SK-N-SH (cell line): ENCODE measurements at regions not wholly inside any gene's neighbourhood (a gene's known extent, or its start where the extent isn't known, plus 50 kb on each side); places are given as distances from the start of the nearest gene placed in this dataset.

Experiments
- CTCF ChIA-PET: fragments of 300-600, 350-600 bp; formaldehyde crosslinking; extraction: SDS; loops from one replicate; lab custom pipeline; 2021; lab: Yijun Ruan, JAX
- POLR2A ChIA-PET: fragments of 350-600 bp; sonication (Branson Sonifier 250); formaldehyde crosslinking; extraction: SDS; loops from one replicate; lab custom pipeline; 2020; ENCODE audit warnings: antibody characterized with exemption, inconsistent platforms; lab: Yijun Ruan, JAX
- DNase-seq: peaks from one replicate; pipeline ENCODE4 v3.0.0; 2012
- H2AFZ ChIP-seq: fragments of 200-600 bp; sonication (generic); 2 replicates; pipeline ENCODE4 v1.8.1; 2016; ENCODE audit warnings: antibody characterized with exemption, mild to moderate bottlenecking, low read depth
- H3F3A ChIP-seq: fragments of 200-600 bp; sonication (generic); replicated peaks from 2 replicates; pipeline ENCODE3; 2016; ENCODE audit warnings: antibody characterized with exemption, mild to moderate bottlenecking; ENCODE audit not compliant: insufficient read depth
- H3K27ac ChIP-seq, 2 experiments: fragments of 200-500 bp in 1 of 2; fragments of 200-600 bp in 1 of 2; sonication (Bioruptor generic) in 1 of 2; sonication (generic), shearing (Covaris generic) in 1 of 2; 2 replicates each; pipeline versions ENCODE4 v1.5.1 to v1.6.1; 2014 to 2016; ENCODE audit warnings: low read depth in 2 of 2, inconsistent platforms in 1 of 2, low read length in 1 of 2, mild to moderate bottlenecking in 1 of 2, mixed read lengths in 1 of 2
- H3K27me3 ChIP-seq: fragments of 200-600 bp; sonication (generic), shearing (Covaris generic); 2 replicates; pipeline ENCODE4 v1.6.1; 2016; ENCODE audit warnings: mixed run types; ENCODE audit not compliant: insufficient read depth
- H3K36me3 ChIP-seq, 2 experiments: fragments of 200-500 bp in 1 of 2; fragments of 200-600 bp in 1 of 2; sonication (Bioruptor generic) in 1 of 2; sonication (generic) in 1 of 2; replicated peaks in 1 of 2; 2 replicates each; pipeline versions ENCODE3 to v1.5.1; 2014 to 2016; ENCODE audit warnings: low read length in 1 of 2, mild to moderate bottlenecking in 1 of 2; ENCODE audit not compliant: insufficient read depth in 2 of 2, control insufficient read depth in 1 of 2
- H3K4me1 ChIP-seq, 2 experiments: fragments of 200-500 bp in 1 of 2; fragments of 200-600 bp in 1 of 2; sonication (Bioruptor generic) in 1 of 2; sonication (generic), shearing (Covaris generic) in 1 of 2; 2 replicates each; pipeline versions ENCODE4 v1.5.1 to v1.6.1; 2014 to 2016; ENCODE audit warnings: low read depth in 1 of 2, low read length in 1 of 2, mixed run types in 1 of 2; ENCODE audit not compliant: insufficient read depth in 2 of 2, control insufficient read depth in 1 of 2
- H3K4me2 ChIP-seq: fragments of 200-600 bp; sonication (generic), shearing (Covaris generic); 2 replicates; pipeline ENCODE4 v1.6.1; 2017; ENCODE audit warnings: mixed run types
- H3K4me3 ChIP-seq, 2 experiments: fragments of 200-500 bp in 1 of 2; fragments of 200-600 bp in 1 of 2; sonication (Bioruptor generic) in 1 of 2; sonication (generic), shearing (Covaris generic) in 1 of 2; 2 replicates each; pipeline versions ENCODE4 v1.5.1 to v1.8.1; 2014 to 2016; ENCODE audit warnings: low read depth in 2 of 2, inconsistent platforms in 1 of 2, low read length in 1 of 2, mild to moderate bottlenecking in 1 of 2, mixed read lengths in 1 of 2, moderate library complexity in 1 of 2
- H3K79me2 ChIP-seq: fragments of 200-600 bp; sonication (generic); 2 replicates; pipeline ENCODE4 v1.8.1; 2017; ENCODE audit warnings: mild to moderate bottlenecking; ENCODE audit not compliant: insufficient read depth
- H3K9ac ChIP-seq: fragments of 200-600 bp; sonication (generic); 2 replicates; pipeline ENCODE4 v1.6.1; 2017; ENCODE audit warnings: mixed run types
- H3K9me2 ChIP-seq: fragments of 200-600 bp; sonication (generic); 2 replicates; pipeline ENCODE4 v1.6.1; 2017; ENCODE audit warnings: mixed run types
- H3K9me3 ChIP-seq: fragments of 200-600 bp; sonication (generic); 2 replicates; pipeline ENCODE4 v1.6.1; 2017; ENCODE audit warnings: mixed run types, mild to moderate bottlenecking, moderate library complexity
- H4K20me1 ChIP-seq: fragments of 200-600 bp; sonication (generic); 2 replicates; pipeline ENCODE4 v1.6.1; 2017; ENCODE audit warnings: mild to moderate bottlenecking, mixed run types; ENCODE audit not compliant: insufficient read depth
- CHD2 ChIP-seq: fragments of 150-350 bp; IDR thresholded peaks from 2 replicates; pipeline ENCODE4 v1.6.1; 2018; ENCODE audit warnings: low read length; ENCODE audit not compliant: partially characterized antibody
- CTCF ChIP-seq: fragments of 200-600 bp; sonication (generic); IDR thresholded peaks from 2 replicates; pipeline ENCODE4 v1.6.1; 2017; ENCODE audit warnings: antibody characterized with exemption, mild to moderate bottlenecking, moderate library complexity
- ELF1 ChIP-seq: IDR thresholded peaks from 2 replicates; pipeline ENCODE4 v1.4.0; 2012
- GABPA ChIP-seq: IDR thresholded peaks from 2 replicates; pipeline ENCODE4 v1.4.0; 2012; ENCODE audit warnings: low read depth, mild to moderate bottlenecking
- GATA2 ChIP-seq: sonication (generic); formaldehyde crosslinking; IDR thresholded peaks from 2 replicates; pipeline ENCODE4 v1.5.0; 2020; ENCODE audit warnings: mild to moderate bottlenecking, missing genetic modification reagents
- JUND ChIP-seq: IDR thresholded peaks from 2 replicates; pipeline ENCODE4 v1.4.0; 2012
- MEF2A ChIP-seq: IDR thresholded peaks from 2 replicates; pipeline ENCODE4 v1.4.0; 2012; ENCODE audit warnings: low read depth, borderline replicate concordance
- MXI1 ChIP-seq: IDR thresholded peaks from 2 replicates; pipeline ENCODE4 v1.6.1; 2012; ENCODE audit warnings: mild to moderate bottlenecking, low read depth, low read length, improper control_type of control experiment
- POLR2AphosphoS5 ChIP-seq: IDR thresholded peaks from 2 replicates; pipeline ENCODE4 v1.6.1; 2012; ENCODE audit warnings: low read depth, low read length
- RAD21 ChIP-seq: IDR thresholded peaks from 2 replicates; pipeline ENCODE4 v1.6.1; 2012; ENCODE audit warnings: mild to moderate bottlenecking, low read length
- RFX5 ChIP-seq: IDR thresholded peaks from 2 replicates; pipeline ENCODE4 v1.6.1; 2012; ENCODE audit warnings: mild to moderate bottlenecking, improper control_type of control experiment, low read length
- SIN3A ChIP-seq: IDR thresholded peaks from 2 replicates; pipeline ENCODE4 v1.6.1; 2012; ENCODE audit warnings: low read depth, mild to moderate bottlenecking, low read length, moderate library complexity, borderline replicate concordance
- SMC3 ChIP-seq: IDR thresholded peaks from 2 replicates; pipeline ENCODE4 v1.6.1; 2012; ENCODE audit warnings: low read depth, low read length, improper control_type of control experiment
- USF2 ChIP-seq: fragments of 150-350 bp; IDR thresholded peaks from 2 replicates; pipeline ENCODE4 v1.6.1; 2017; ENCODE audit warnings: antibody characterized with exemption, low read length, low read depth, borderline replicate concordance
- YY1 ChIP-seq: IDR thresholded peaks from 2 replicates; pipeline ENCODE4 v1.4.0; 2012; ENCODE audit warnings: low read depth, mild to moderate bottlenecking
- ZBTB33 ChIP-seq: IDR thresholded peaks from 2 replicates; pipeline ENCODE4 v1.4.0; 2012; ENCODE audit warnings: low read depth, borderline replicate concordance
- WGBS: methylation state at CpG from one replicate; pipeline ENCODE4 v1.1.6; 2017; ENCODE audit warnings: low lambda C conversion rate; 5-methylcytosine and 5-hydroxymethylcytosine counted together
- TF ChIP-seq, protein P1 (sequence below): IDR thresholded peaks from 2 replicates; pipeline ENCODE4; 2012

- ChIA-PET CTCF (no interaction called here), POLR2A (no interaction called here)
- TF ChIP-seq POLR2AphosphoS5 = no peak
- TF ChIP-seq JUND = no peak
- no peak for TF ChIP-seq MXI1
- no peak for TF ChIP-seq CTCF
- TF ChIP-seq SIN3A = no peak
- TF ChIP-seq GATA2 = no peak
- TF ChIP-seq RFX5 = no peak
- no peak for TF ChIP-seq ELF1
- no peak for TF ChIP-seq CHD2
- no peak for TF ChIP-seq ZBTB33
- TF ChIP-seq RAD21 = no peak
- TF ChIP-seq SMC3 = no peak
- TF ChIP-seq USF2 = no peak
- TF ChIP-seq GABPA = no peak
- WGBS = 8% methylated on average over 1 of the region's 1 CpG
- H3K27ac ChIP-seq = no peak overlapping the region
- DNase-seq = no peak
- H3F3A ChIP-seq = no peaks in the 10 kb centered on the region
- H3K4me1 ChIP-seq = no peaks in the 10 kb centered on the region
- no peaks in the 10 kb centered on the region for H3K36me3 ChIP-seq
- no peak overlapping the region for H3K4me2 ChIP-seq
- no peaks in the 10 kb centered on the region for H3K27me3 ChIP-seq
- H3K9me3 ChIP-seq = no peaks in the 10 kb centered on the region
- H3K9me2 ChIP-seq = no peaks in the 10 kb centered on the region
- no peaks in the 10 kb centered on the region for H3K79me2 ChIP-seq
- H2AFZ ChIP-seq = no peak overlapping the region
- H3K4me3 ChIP-seq = no peak overlapping the region
- H3K9ac ChIP-seq = no peak overlapping the region
- no peaks in the 10 kb centered on the region for H4K20me1 ChIP-seq
These were observed 2733.7 kb downstream of the PCDH7 start for GRCh38 chr4:33453916-33454315.

GRCh38 chr4:33465565-33465964 is 2745.4 kb downstream of the PCDH7 start:
- H3K9ac ChIP-seq = no peak overlapping the region
- ChIA-PET POLR2A (no interaction called here), CTCF (no interaction called here)

More at GRCh38 chr4:33465565-33465964, 2745.4 kb downstream of the PCDH7 start:
- Histone ChIP-seq H3K9me3 (no peaks in the 10 kb centered on the region), H3K27me3 (no peaks in the 10 kb centered on the region), H3F3A (no peaks in the 10 kb centered on the region), H3K27ac (no peak overlapping the region), H3K4me3 (no peak overlapping the region), H4K20me1 (no peaks in the 10 kb centered on the region), H3K4me1 (no peaks in the 10 kb centered on the region), H2AFZ (no peak overlapping the region), H3K36me3 (no peaks in the 10 kb centered on the region), H3K4me2 (no peak overlapping the region), H3K9me2 (no peaks in the 10 kb centered on the region), H3K79me2 (no peaks in the 10 kb centered on the region)
- TF ChIP-seq RAD21 = no peak
- TF ChIP-seq YY1 = no peak
- TF ChIP-seq MEF2A = no peak
- no peak for TF ChIP-seq ELF1
- no peak for TF ChIP-seq MXI1
- TF ChIP-seq, protein P1, sequence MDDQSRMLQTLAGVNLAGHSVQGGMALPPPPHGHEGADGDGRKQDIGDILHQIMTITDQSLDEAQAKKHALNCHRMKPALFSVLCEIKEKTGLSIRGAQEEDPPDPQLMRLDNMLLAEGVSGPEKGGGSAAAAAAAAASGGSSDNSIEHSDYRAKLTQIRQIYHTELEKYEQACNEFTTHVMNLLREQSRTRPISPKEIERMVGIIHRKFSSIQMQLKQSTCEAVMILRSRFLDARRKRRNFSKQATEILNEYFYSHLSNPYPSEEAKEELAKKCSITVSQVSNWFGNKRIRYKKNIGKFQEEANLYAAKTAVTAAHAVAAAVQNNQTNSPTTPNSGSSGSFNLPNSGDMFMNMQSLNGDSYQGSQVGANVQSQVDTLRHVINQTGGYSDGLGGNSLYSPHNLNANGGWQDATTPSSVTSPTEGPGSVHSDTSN = no peak
- no peak for TF ChIP-seq JUND
- no peak for DNase-seq
